H7 (cell line): ENCODE measurements at regions not wholly inside any gene's neighbourhood (a gene's known extent, or its start where the extent isn't known, plus 50 kb on each side); places are given as distances from the start of the nearest gene placed in this dataset.

Experiments used
- DNase-seq: peaks from one replicate; pipeline ENCODE4 v3.0.0; 2012
- H3K27me3 ChIP-seq: 2 replicates; pipeline ENCODE4 v1.6.0; 2011; ENCODE audit warnings: mild to moderate bottlenecking, low read length; ENCODE audit not compliant: control insufficient read depth, insufficient read depth
- H3K36me3 ChIP-seq: replicated peaks from 2 replicates; pipeline ENCODE4 v1.5.1; 2011; ENCODE audit warnings: low read length; ENCODE audit not compliant: control insufficient read depth, insufficient read depth
- H3K4me3 ChIP-seq: 2 replicates; pipeline ENCODE4 v1.5.1; 2011; ENCODE audit warnings: low read depth, mild to moderate bottlenecking, control low read depth, low read length, moderate library complexity; ENCODE audit not compliant: insufficient read depth

- H3K4me3 ChIP-seq: no peak overlapping the region
- peak; percentile 2 for DNase-seq
- H3K27me3 ChIP-seq: no peaks in the 10 kb centered on the region
- no peaks in the 10 kb centered on the region for H3K36me3 ChIP-seq
These were observed 60.9 kb upstream of the CHRM2 start for GRCh38 chr7:136807598-136807997.

DNA sequence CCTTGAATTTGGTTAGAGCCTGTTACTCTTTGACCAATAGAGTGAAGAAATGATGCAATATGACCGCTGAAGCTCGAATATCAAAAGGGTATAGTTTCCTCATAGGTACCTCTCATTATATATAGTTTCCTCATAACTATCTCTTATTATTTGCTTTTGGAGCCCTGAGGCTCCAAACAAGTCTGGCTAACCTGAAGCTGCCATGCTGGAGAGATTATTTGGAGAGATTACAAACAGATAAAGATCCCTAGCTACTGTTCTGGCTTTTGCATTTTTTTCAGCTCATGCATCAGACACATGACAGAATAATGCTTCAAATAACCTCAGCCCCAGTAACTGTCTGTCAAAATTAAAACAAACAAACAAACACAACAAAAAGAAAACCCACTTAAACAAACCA lies 65.4 kb upstream of the CHRM2 start:
- Histone ChIP-seq H3K27me3 (no peaks in the 10 kb centered on the region), H3K4me3 (no peak overlapping the region), H3K36me3 (no peaks in the 10 kb centered on the region)
- no peak for DNase-seq

- Histone ChIP-seq H3K27me3 (no peaks in the 10 kb centered on the region), H3K36me3 (no peaks in the 10 kb centered on the region), H3K4me3 (no peak overlapping the region)
- no peak for DNase-seq
These were observed 84.5 kb upstream of the CHRM2 start for GRCh38 chr7:136783934-136784333.

- no peak for DNase-seq
- Histone ChIP-seq H3K4me3 (no peak overlapping the region), H3K36me3 (no peaks in the 10 kb centered on the region), H3K27me3 (no peaks in the 10 kb centered on the region; the same call in 1 of the 2 replicates)
These were observed 126.5 kb upstream of the CHRM2 start for GRCh38 chr7:136741941-136742340.

DNA sequence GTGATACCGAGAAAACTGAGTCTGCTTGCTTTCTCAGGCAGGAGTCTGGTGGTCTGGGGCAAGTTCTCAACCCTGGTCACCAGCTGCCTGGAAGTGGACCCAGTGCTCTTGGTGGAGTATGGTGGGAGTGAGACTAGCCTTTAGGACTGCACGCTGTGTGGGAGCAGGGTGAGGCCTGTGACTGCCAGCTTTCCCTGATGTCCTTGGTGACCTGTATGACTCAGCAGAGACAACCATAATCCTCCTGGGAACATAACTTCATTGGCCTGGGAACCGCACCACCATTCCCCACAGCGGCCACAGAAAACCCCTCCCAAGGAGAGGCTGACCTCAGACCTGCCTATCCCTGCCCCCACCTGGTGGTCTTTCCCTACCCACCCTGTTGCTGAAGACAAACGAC lies 139.5 kb upstream of the CHRM2 start:
- Histone ChIP-seq H3K27me3 (no peaks in the 10 kb centered on the region), H3K4me3 (no peak overlapping the region), H3K36me3 (no peaks in the 10 kb centered on the region)
- DNase-seq: no peak

DNA sequence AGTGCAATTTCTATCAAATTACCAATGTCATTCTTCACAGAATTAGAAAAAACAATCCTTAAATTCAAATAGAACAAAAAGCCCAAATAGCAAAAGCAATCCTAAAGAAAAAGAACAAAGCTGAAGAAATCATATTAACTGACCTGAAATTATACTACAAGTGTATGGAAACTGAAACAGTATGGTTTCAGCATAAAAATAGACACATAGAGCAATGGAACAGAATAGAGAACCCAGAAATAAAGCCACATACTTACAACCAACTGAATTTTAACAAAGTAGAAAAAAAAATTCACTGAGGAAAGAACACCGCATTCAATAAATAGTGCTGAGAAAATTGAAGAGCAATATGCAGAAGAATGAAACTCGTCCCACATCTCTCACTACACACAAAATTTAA lies 142.0 kb upstream of the CHRM2 start:
- no peaks in the 10 kb centered on the region for H3K36me3 ChIP-seq
- H3K27me3 ChIP-seq: no peaks in the 10 kb centered on the region
- no peak for DNase-seq
- no peak overlapping the region for H3K4me3 ChIP-seq

DNA sequence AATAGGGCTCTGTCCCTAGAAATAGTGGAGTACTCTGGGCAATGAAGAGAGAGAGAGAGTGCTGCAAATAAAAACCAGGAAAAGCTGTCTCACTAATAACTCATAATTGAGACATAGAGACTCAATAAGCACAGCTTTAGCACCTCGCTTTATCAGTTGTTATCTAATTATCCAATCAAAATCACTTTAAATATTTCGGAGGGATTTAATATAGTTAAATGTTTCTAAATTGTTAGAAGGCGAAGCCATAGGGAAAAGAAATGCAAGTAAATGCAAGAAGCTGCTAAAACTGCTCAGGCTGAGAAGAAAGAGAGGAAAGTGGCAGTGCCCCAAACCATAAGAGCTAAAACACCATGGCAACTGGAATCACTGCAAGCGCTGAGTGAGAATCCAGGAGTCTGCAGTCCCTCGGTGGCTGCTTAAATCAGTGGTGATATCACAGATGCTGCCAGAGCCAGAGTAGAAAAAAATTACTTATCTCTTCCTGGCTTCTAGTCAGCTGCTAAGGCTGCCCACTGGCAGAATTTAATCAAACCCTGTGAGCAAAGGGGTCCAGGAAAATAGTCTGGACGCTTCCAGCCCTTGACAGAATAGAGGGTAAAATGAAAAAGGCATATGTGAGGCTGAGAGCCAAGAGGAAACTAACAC lies 150.4 kb upstream of the CHRM2 start:
- Histone ChIP-seq H3K27me3 (no peaks in the 10 kb centered on the region), H3K36me3 (no peaks in the 10 kb centered on the region), H3K4me3 (no peak overlapping the region)
- DNase-seq: no peak

- Histone ChIP-seq H3K27me3 (no peaks in the 10 kb centered on the region), H3K4me3 (no peak overlapping the region), H3K36me3 (no peaks in the 10 kb centered on the region)
- DNase-seq: no peak
These were observed 154.4 kb upstream of the CHRM2 start for GRCh38 chr7:136714062-136714461.

DNA sequence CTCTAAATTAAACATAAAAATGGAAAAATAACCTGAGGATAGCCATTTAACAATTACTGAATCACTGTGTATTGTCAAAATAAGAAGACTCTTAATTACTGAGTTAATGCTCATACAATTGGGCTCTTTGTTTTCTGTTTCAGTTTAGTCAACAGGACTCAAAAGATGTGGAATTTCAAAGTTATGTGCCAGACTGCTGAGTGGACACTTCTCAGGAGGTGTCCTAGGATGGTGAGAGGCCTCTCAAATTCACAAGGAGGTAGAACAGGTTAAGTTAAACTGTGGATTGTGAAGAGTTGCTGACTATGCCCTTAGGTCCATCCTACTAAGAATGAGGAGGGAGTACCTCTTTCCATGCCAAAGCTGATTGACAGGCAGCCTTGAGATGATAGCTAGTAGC lies 157.7 kb upstream of the CHRM2 start:
- DNase-seq: no peak
- Histone ChIP-seq H3K36me3 (no peaks in the 10 kb centered on the region), H3K27me3 (no peaks in the 10 kb centered on the region), H3K4me3 (no peak overlapping the region)

DNA sequence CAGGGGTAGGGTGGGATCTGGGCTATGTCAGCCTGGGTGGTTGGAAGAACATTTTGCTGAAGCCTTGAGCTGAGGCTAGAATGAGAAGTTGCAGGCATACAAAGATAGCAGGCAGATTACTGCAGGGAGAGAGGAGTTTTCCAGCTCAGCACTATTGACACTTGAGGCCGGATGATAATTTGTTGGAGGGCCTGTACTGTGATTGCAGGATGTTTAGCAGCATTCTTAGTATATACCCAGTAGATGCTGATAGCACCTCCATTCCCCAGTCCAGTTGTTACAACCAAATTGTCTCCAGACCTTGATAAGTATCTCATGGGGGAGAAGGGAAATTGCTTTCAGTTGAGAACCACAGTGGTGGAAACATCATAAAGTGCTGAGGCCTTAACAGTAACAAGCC lies 158.6 kb upstream of the CHRM2 start:
- no peaks in the 10 kb centered on the region for H3K36me3 ChIP-seq
- DNase-seq: no peak
- H3K27me3 ChIP-seq: no peaks in the 10 kb centered on the region
- no peak overlapping the region for H3K4me3 ChIP-seq

- no peak overlapping the region for H3K4me3 ChIP-seq
- no peak for DNase-seq
- H3K27me3 ChIP-seq: no peaks in the 10 kb centered on the region
- no peaks in the 10 kb centered on the region for H3K36me3 ChIP-seq
These were observed 165.5 kb upstream of the CHRM2 start for GRCh38 chr7:136702913-136703312.

- no peaks in the 10 kb centered on the region for H3K36me3 ChIP-seq
- H3K27me3 ChIP-seq: no peaks in the 10 kb centered on the region
- H3K4me3 ChIP-seq: no peak overlapping the region
- DNase-seq: no peak
These were observed 169.5 kb upstream of the CHRM2 start for GRCh38 chr7:136698977-136699376.

DNA sequence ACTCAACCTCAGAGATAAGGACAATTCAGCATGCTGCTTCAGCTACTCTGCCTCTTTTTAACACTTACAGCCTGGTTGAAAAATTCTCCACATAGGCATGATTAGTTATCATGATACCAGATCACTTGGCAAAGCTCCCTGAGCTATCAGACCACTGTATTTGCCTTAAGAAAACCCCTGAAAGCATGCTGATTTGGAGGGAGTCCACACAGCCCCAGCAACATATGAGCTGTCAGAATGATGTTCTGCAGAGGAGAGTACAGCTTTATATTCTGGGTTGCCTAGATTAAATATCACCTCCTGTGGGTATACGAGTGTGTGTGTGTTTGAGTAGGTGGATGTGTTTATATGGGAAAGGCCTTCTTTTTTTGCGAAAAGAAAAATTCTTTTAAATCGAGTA lies 170.2 kb upstream of the CHRM2 start:
- DNase-seq: no peak
- Histone ChIP-seq H3K4me3 (no peak overlapping the region), H3K27me3 (no peaks in the 10 kb centered on the region), H3K36me3 (no peaks in the 10 kb centered on the region)

GRCh38 chr7:136697271-136697670 lies 171.2 kb upstream of the CHRM2 start:
- Histone ChIP-seq H3K27me3 (no peaks in the 10 kb centered on the region), H3K36me3 (no peaks in the 10 kb centered on the region), H3K4me3 (no peak overlapping the region)
- no peak for DNase-seq

DNA sequence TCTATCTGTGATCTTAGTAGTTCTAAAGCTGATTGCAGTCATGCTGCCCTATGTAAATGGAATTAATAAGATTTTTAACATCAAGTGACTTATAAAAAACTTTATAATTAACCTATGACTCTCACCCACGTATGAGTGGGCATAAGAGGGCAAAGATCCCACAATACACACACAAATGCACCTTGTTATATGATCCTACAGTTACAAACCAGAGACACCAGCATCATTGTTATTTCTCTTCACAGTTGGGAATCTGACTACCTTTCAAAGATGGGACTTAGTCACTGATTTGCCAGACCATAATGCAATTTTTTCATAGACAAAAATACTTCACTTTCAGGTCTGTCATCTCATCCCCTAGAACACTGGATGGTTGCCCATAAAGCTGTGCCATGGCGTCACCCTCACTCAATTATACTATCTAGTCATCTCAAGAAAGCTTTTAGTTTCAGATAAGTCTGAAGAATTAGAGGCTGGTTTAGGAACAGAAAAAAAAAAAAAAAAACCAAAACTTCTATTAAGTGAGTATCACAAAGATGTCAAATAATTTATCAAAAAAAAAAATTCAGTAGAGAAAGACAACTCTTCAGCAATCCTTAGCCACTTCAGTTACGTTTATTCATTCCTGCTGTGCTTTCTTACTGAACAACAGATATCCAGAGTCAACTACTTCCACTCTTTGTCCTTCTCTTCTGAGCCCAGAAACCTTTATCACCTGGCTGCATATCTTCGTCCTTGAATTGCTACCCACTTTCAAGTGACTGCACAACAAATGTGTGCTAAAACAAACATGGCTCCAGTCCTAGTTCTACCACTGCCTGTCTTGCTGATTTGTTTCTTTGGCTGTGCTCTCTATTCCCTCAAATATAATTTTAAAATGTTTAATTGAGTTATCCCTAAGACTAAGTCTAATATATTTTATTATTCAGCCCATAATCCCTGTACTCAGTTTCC lies 175.0 kb upstream of the CHRM2 start:
- Histone ChIP-seq H3K4me3 (no peak overlapping the region), H3K27me3 (no peaks in the 10 kb centered on the region), H3K36me3 (no peaks in the 10 kb centered on the region)
- DNase-seq: no peak
